ENCODE measurements at regions not wholly inside any gene's neighbourhood (a gene's known extent, or its start where the extent isn't known, plus 50 kb on each side); places are given as distances from the start of the nearest gene placed in this dataset.

- H3K9me3 ChIP-seq = no peaks in the 10 kb centered on the region
- no peaks in the 10 kb centered on the region for H3K4me1 Mint-ChIP-seq
- POLR2A ChIA-PET = no interaction called here
- H3K27ac ChIP-seq (ENCODE audit: low read length) = no peak overlapping the region
- H3K27me3 Mint-ChIP-seq = no peaks in the 10 kb centered on the region
- H3K27me3 ChIP-seq (replicated peaks in 1 of 2; ENCODE audit: control insufficient read depth in 2 of 2, extremely low read depth in 1 of 2, insufficient read depth in 2 of 2, low read length in 1 of 2) = no peaks in the 10 kb centered on the region
- no peak overlapping the region for H3K27ac Mint-ChIP-seq
- DNase-seq (no peak), ATAC-seq (replicated peaks in 1 of 4) (no peak)
- no peak overlapping the region for H3K4me3 ChIP-seq (ENCODE audit: control insufficient read depth in 1 of 2, extremely low read depth in 1 of 2, low read length in 1 of 2)
- H3K9me3 Mint-ChIP-seq = peaks cover 4 to 12% (median 7%) of the 10 kb centered on the region in 3 donors
- H3K4me1 ChIP-seq (ENCODE audit: control insufficient read depth in 1 of 2, extremely low read depth in 1 of 2, insufficient read depth in 2 of 2, low read length in 2 of 2) = no peaks in the 10 kb centered on the region
- H3K4me3 Mint-ChIP-seq = no peak overlapping the region
- CTCF ChIA-PET = no interaction called here
- H3K36me3 ChIP-seq (ENCODE audit: control insufficient read depth in 2 of 2, extremely low read depth in 1 of 2, insufficient read depth in 1 of 2, low read length in 1 of 2) = no peaks in the 10 kb centered on the region
- no peaks in the 10 kb centered on the region for H3K36me3 Mint-ChIP-seq
- no CpG with 5 or more reads among the region's 2 CpGs for WGBS (ENCODE audit: insufficient coverage)
These were observed 146.0 kb downstream of the FSCB start for GRCh38 chr14:44361083-44361482.

- Mint-ChIP-seq H3K36me3 (no peaks in the 10 kb centered on the region), H3K4me3 (no peak overlapping the region), H3K4me1 (no peaks in the 10 kb centered on the region), H3K27ac (no peak overlapping the region), H3K27me3 (no peaks in the 10 kb centered on the region), H3K9me3 (peaks cover 6 to 12% (median 11%) of the 10 kb centered on the region in 3 donors)
- Histone ChIP-seq H3K27me3 (replicated peaks in 1 of 2; ENCODE audit: control insufficient read depth in 2 of 2, extremely low read depth in 1 of 2, insufficient read depth in 2 of 2, low read length in 1 of 2) (no peaks in the 10 kb centered on the region), H3K4me1 (ENCODE audit: control insufficient read depth in 1 of 2, extremely low read depth in 1 of 2, insufficient read depth in 2 of 2, low read length in 2 of 2) (no peaks in the 10 kb centered on the region), H3K4me3 (ENCODE audit: control insufficient read depth in 1 of 2, extremely low read depth in 1 of 2, low read length in 1 of 2) (no peak overlapping the region), H3K36me3 (ENCODE audit: control insufficient read depth in 2 of 2, extremely low read depth in 1 of 2, insufficient read depth in 1 of 2, low read length in 1 of 2) (no peaks in the 10 kb centered on the region), H3K27ac (ENCODE audit: low read length) (no peak overlapping the region), H3K9me3 (no peaks in the 10 kb centered on the region)
- no CpG with 5 or more reads among the region's 3 CpGs for WGBS (ENCODE audit: insufficient coverage)
- DNase-seq (no peak), ATAC-seq (replicated peaks in 1 of 4) (no peak)
- ChIA-PET CTCF (interaction anchor here in 1 of 2 donors (0.6 kb wide), 1 partner anchor 387 kb away, joined by 3 read pairs; no protein-coding TSS in a partner anchor), POLR2A (no interaction called here)
These were observed 153.3 kb downstream of the FSCB start for GRCh38 chr14:44353805-44354204.

- Histone ChIP-seq H3K27ac (ENCODE audit: low read length) (no peak overlapping the region), H3K27me3 (replicated peaks in 1 of 2; ENCODE audit: control insufficient read depth in 2 of 2, extremely low read depth in 1 of 2, insufficient read depth in 2 of 2, low read length in 1 of 2) (no peaks in the 10 kb centered on the region), H3K4me3 (ENCODE audit: control insufficient read depth in 1 of 2, extremely low read depth in 1 of 2, low read length in 1 of 2) (no peak overlapping the region), H3K36me3 (ENCODE audit: control insufficient read depth in 2 of 2, extremely low read depth in 1 of 2, insufficient read depth in 1 of 2, low read length in 1 of 2) (no peaks in the 10 kb centered on the region), H3K9me3 (no peaks in the 10 kb centered on the region), H3K4me1 (ENCODE audit: control insufficient read depth in 1 of 2, extremely low read depth in 1 of 2, insufficient read depth in 2 of 2, low read length in 2 of 2) (no peaks in the 10 kb centered on the region)
- Mint-ChIP-seq H3K36me3 (no peaks in the 10 kb centered on the region), H3K4me3 (no peak overlapping the region), H3K9me3 (peaks cover 10 to 20% (median 18%) of the 10 kb centered on the region in 3 donors), H3K27me3 (no peaks in the 10 kb centered on the region), H3K27ac (no peak overlapping the region), H3K4me1 (no peaks in the 10 kb centered on the region)
- ATAC-seq (replicated peaks in 1 of 4) = no peak
- DNase-seq = no peak
- ChIA-PET CTCF (no interaction called here), POLR2A (no interaction called here)
- no CpG with 5 or more reads among the region's 1 CpG for WGBS (ENCODE audit: insufficient coverage)
These were observed 154.9 kb downstream of the FSCB start for GRCh38 chr14:44352201-44352600.

GRCh38 chr14:44347316-44347715, 159.8 kb downstream of the FSCB start:
- no CpG with 5 or more reads among the region's 1 CpG for WGBS (ENCODE audit: insufficient coverage)
- Mint-ChIP-seq H3K36me3 (no peaks in the 10 kb centered on the region), H3K27ac (no peak overlapping the region), H3K4me1 (no peaks in the 10 kb centered on the region), H3K27me3 (no peaks in the 10 kb centered on the region), H3K4me3 (no peak overlapping the region), H3K9me3 (peaks cover 9 to 30% (median 15%) of the 10 kb centered on the region in 3 donors)
- H3K27ac ChIP-seq (ENCODE audit: low read length) = no peak overlapping the region
- H3K27me3 ChIP-seq (replicated peaks in 1 of 2; ENCODE audit: control insufficient read depth in 2 of 2, extremely low read depth in 1 of 2, insufficient read depth in 2 of 2, low read length in 1 of 2) = no peaks in the 10 kb centered on the region
- no peak for DNase-seq
- no peak overlapping the region for H3K4me3 ChIP-seq (ENCODE audit: control insufficient read depth in 1 of 2, extremely low read depth in 1 of 2, low read length in 1 of 2)
- H3K9me3 ChIP-seq = peaks cover 3% of the 10 kb centered on the region
- H3K4me1 ChIP-seq (ENCODE audit: control insufficient read depth in 1 of 2, extremely low read depth in 1 of 2, insufficient read depth in 2 of 2, low read length in 2 of 2) = no peaks in the 10 kb centered on the region
- CTCF ChIA-PET = no interaction called here
- ATAC-seq (replicated peaks in 1 of 4) = no peak
- POLR2A ChIA-PET = no interaction called here
- no peaks in the 10 kb centered on the region for H3K36me3 ChIP-seq (ENCODE audit: control insufficient read depth in 2 of 2, extremely low read depth in 1 of 2, insufficient read depth in 1 of 2, low read length in 1 of 2)

- no peaks in the 10 kb centered on the region for H3K4me1 ChIP-seq (ENCODE audit: control insufficient read depth in 1 of 2, extremely low read depth in 1 of 2, insufficient read depth in 2 of 2, low read length in 2 of 2)
- ChIA-PET POLR2A (no interaction called here), CTCF (no interaction called here)
- H3K4me1 Mint-ChIP-seq = no peaks in the 10 kb centered on the region
- no peaks in the 10 kb centered on the region for H3K36me3 Mint-ChIP-seq
- DNase-seq = no peak
- H3K27ac ChIP-seq (ENCODE audit: low read length) = no peak overlapping the region
- H3K9me3 Mint-ChIP-seq = peaks cover 4 to 9% (median 7%) of the 10 kb centered on the region in 3 donors
- H3K27me3 ChIP-seq (replicated peaks in 1 of 2; ENCODE audit: control insufficient read depth in 2 of 2, extremely low read depth in 1 of 2, insufficient read depth in 2 of 2, low read length in 1 of 2) = no peaks in the 10 kb centered on the region
- no peak overlapping the region for H3K4me3 ChIP-seq (ENCODE audit: control insufficient read depth in 1 of 2, extremely low read depth in 1 of 2, low read length in 1 of 2)
- no peaks in the 10 kb centered on the region for H3K36me3 ChIP-seq (ENCODE audit: control insufficient read depth in 2 of 2, extremely low read depth in 1 of 2, insufficient read depth in 1 of 2, low read length in 1 of 2)
- H3K9me3 ChIP-seq = peaks cover 5% of the 10 kb centered on the region
- no peak for ATAC-seq (replicated peaks in 1 of 4)
- WGBS (ENCODE audit: insufficient coverage) = no CpG with 5 or more reads among the region's 3 CpGs
- no peak overlapping the region for H3K4me3 Mint-ChIP-seq
- H3K27ac Mint-ChIP-seq = no peak overlapping the region
- no peaks in the 10 kb centered on the region for H3K27me3 Mint-ChIP-seq
These were observed 166.0 kb downstream of the FSCB start for GRCh38 chr14:44341116-44341515.

- no CpG with 5 or more reads among the region's 1 CpG for WGBS (ENCODE audit: insufficient coverage)
- Mint-ChIP-seq H3K27me3 (no peaks in the 10 kb centered on the region), H3K27ac (no peak overlapping the region), H3K9me3 (peaks cover 9 to 11% (median 10%) of the 10 kb centered on the region in 3 donors), H3K36me3 (no peaks in the 10 kb centered on the region), H3K4me3 (no peak overlapping the region), H3K4me1 (no peaks in the 10 kb centered on the region)
- H3K4me1 ChIP-seq (ENCODE audit: control insufficient read depth in 1 of 2, extremely low read depth in 1 of 2, insufficient read depth in 2 of 2, low read length in 2 of 2) = no peaks in the 10 kb centered on the region
- no peak overlapping the region for H3K27ac ChIP-seq (ENCODE audit: low read length)
- ATAC-seq (replicated peaks in 1 of 4) (no peak), DNase-seq (no peak)
- CTCF ChIA-PET = no interaction called here
- H3K4me3 ChIP-seq (ENCODE audit: control insufficient read depth in 1 of 2, extremely low read depth in 1 of 2, low read length in 1 of 2) = no peak overlapping the region
- peaks cover 5% of the 10 kb centered on the region for H3K9me3 ChIP-seq
- H3K36me3 ChIP-seq (ENCODE audit: control insufficient read depth in 2 of 2, extremely low read depth in 1 of 2, insufficient read depth in 1 of 2, low read length in 1 of 2) = no peaks in the 10 kb centered on the region
- H3K27me3 ChIP-seq (replicated peaks in 1 of 2; ENCODE audit: control insufficient read depth in 2 of 2, extremely low read depth in 1 of 2, insufficient read depth in 2 of 2, low read length in 1 of 2) = no peaks in the 10 kb centered on the region
- POLR2A ChIA-PET = no interaction called here
These were observed 167.2 kb downstream of the FSCB start for GRCh38 chr14:44339862-44340261.

- H3K27ac Mint-ChIP-seq = no peak overlapping the region
- H3K4me3 Mint-ChIP-seq = no peak overlapping the region
- Histone ChIP-seq H3K4me1 (ENCODE audit: control insufficient read depth in 1 of 2, extremely low read depth in 1 of 2, insufficient read depth in 2 of 2, low read length in 2 of 2) (no peaks in the 10 kb centered on the region), H3K4me3 (ENCODE audit: control insufficient read depth in 1 of 2, extremely low read depth in 1 of 2, low read length in 1 of 2) (no peak overlapping the region), H3K27ac (ENCODE audit: low read length) (no peak overlapping the region), H3K36me3 (ENCODE audit: control insufficient read depth in 2 of 2, extremely low read depth in 1 of 2, insufficient read depth in 1 of 2, low read length in 1 of 2) (no peaks in the 10 kb centered on the region), H3K27me3 (replicated peaks in 1 of 2; ENCODE audit: control insufficient read depth in 2 of 2, extremely low read depth in 1 of 2, insufficient read depth in 2 of 2, low read length in 1 of 2) (no peaks in the 10 kb centered on the region), H3K9me3 (peaks cover 5% of the 10 kb centered on the region)
- DNase-seq (no peak), ATAC-seq (replicated peaks in 1 of 4) (no peak)
- ChIA-PET CTCF (no interaction called here), POLR2A (no interaction called here)
- H3K9me3 Mint-ChIP-seq = peaks cover 10 to 12% (median 11%) of the 10 kb centered on the region in 3 donors
- H3K36me3 Mint-ChIP-seq = no peaks in the 10 kb centered on the region
- no peaks in the 10 kb centered on the region for H3K27me3 Mint-ChIP-seq
- no peaks in the 10 kb centered on the region for H3K4me1 Mint-ChIP-seq
These were observed 167.9 kb downstream of the FSCB start for GRCh38 chr14:44339231-44339630.
